Tibial nerve (tissue), 3 donors: ENCODE measurements at regions not wholly inside any gene's neighbourhood (a gene's known extent, or its start where the extent isn't known, plus 50 kb on each side); places are given as distances from the start of the nearest gene placed in this dataset.
"Not testable (repeated sequence)": the region's sequence is repeated elsewhere in the genome, so short reads cannot be mapped to it uniquely, and the experiment has no call there.

ENCODE experiments used
- CTCF ChIP-seq, 5 experiments: fragments of 200-600 bp in 3 of 5; fragments of 450-650 bp in 2 of 5; sonication (generic) in 3 of 5; IDR thresholded peaks; one replicate each; pipeline ENCODE4 v1.5.1; 2016 to 2019; ENCODE audit warnings: antibody characterized with exemption in 5 of 5, mild to moderate bottlenecking in 3 of 5, moderate library complexity in 2 of 5
- POLR2A ChIP-seq, 2 donors: fragments of 450-650 bp; IDR thresholded peaks; one replicate each; pipeline ENCODE4 v1.6.1; 2017; ENCODE audit warnings: antibody characterized with exemption in 2 of 2, mild to moderate bottlenecking in 2 of 2, moderate library complexity in 2 of 2

GRCh38 chr6:74254147-74254546, 558.1 kb downstream of the CD109 start:
- not testable (repeated sequence) for TF ChIP-seq CTCF, POLR2A (IDR thresholded peaks at IDR 0.05)
